ENCODE measurements at regions not wholly inside any gene's neighbourhood (a gene's known extent, or its start where the extent isn't known, plus 50 kb on each side); places are given as distances from the start of the nearest gene placed in this dataset.

- 0 out of 2 replicates have a peak, but pooled peaks have one; percentile 12 for TF ChIP-seq MGA (IDR thresholded peaks at IDR 0.05)
- TF ChIP-seq ZMIZ1 (IDR thresholded peaks at IDR 0.05; ENCODE audit: low read depth in 2 of 2, low read length in 2 of 2) = no peak
- TF ChIP-seq SRF (CRISPR knock-in tag; IDR thresholded peaks at IDR 0.05) = no peak
- TF ChIP-seq AFF1 (IDR thresholded peaks at IDR 0.05; ENCODE audit: low read depth in 1 of 2, partially characterized antibody in 2 of 2) = peak in 1 of 2 experiments; percentile 36
- TF ChIP-seq ZNF76 (CRISPR knock-in tag; IDR thresholded peaks at IDR 0.05; ENCODE audit: borderline replicate concordance) = no peak
Measured at GRCh38 chr6:139446768-139447655, 72.6 kb upstream of the CITED2 start (continued).

Data from K562 (cell line).